Fibroblast of the aortic adventitia (primary cell): ENCODE measurements at regions not wholly inside any gene's neighbourhood (a gene's known extent, or its start where the extent isn't known, plus 50 kb on each side); places are given as distances from the start of the nearest gene placed in this dataset.

Source experiments
- DNase-seq: peaks from one replicate; pipeline ENCODE4 v3.0.0-alpha.2; 2010; ENCODE audit warnings: low read depth
- H3K4me3 ChIP-seq: 2 replicates; pipeline ENCODE4 v1.5.1; 2011; ENCODE audit warnings: low read depth, mild to moderate bottlenecking, control low read depth, low read length, moderate library complexity
- CTCF ChIP-seq: IDR thresholded peaks from 2 replicates; pipeline ENCODE4 v1.5.1; 2011; ENCODE audit warnings: mild to moderate bottlenecking, low read length, control low read depth, inconsistent platforms; ENCODE audit not compliant: insufficient read depth

- H3K4me3 ChIP-seq = no peak overlapping the region
- TF ChIP-seq CTCF = no peak
- DNase-seq = no peak
These were observed 236.6 kb upstream of the MMADHC start for GRCh38 chr2:149824136-149824535.

GRCh38 chr2:149819356-149819957 is 231.9 kb upstream of the MMADHC start:
- H3K4me3 ChIP-seq = no peak overlapping the region
- DNase-seq = no peak
- no peak for TF ChIP-seq CTCF

DNA sequence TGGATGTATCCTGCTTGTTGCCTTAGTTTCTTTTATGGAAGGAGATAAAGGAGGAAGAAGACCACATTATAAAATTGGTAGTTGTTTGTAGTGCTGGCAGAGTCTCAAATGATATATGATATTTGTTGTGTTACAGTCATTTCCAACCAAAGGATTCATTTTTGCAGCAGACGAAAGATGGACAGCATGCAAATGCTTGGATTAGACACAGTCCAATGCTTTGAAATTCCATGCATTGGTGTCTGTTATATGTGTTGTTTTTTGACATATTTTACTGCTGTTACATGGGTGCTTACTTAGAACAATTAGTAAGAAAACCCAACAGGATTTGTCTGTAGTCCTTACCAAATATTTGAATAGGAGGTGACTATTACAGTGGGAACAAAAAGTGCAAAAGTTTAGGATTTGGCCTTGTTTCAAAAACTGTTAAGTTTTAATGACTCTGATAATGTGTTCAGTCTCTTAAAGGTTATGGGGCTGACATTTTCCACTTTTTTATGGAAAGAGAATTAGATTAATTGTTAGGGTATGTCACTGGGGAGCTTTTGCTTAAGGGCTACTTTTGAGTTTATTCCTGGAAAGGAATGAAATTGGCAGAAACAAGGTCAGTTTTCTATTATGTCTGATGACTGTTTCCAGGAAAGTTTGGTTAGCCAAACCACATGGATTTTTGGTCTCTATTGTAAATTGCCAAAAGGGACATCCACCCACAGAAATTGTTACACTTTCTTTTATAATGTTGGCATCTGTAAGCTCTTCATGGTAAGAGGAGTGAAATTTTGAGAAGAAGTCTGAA is 229.4 kb upstream of the MMADHC start:
- no peak for TF ChIP-seq CTCF
- DNase-seq = peak; percentile 79
- no peak overlapping the region for H3K4me3 ChIP-seq

DNA sequence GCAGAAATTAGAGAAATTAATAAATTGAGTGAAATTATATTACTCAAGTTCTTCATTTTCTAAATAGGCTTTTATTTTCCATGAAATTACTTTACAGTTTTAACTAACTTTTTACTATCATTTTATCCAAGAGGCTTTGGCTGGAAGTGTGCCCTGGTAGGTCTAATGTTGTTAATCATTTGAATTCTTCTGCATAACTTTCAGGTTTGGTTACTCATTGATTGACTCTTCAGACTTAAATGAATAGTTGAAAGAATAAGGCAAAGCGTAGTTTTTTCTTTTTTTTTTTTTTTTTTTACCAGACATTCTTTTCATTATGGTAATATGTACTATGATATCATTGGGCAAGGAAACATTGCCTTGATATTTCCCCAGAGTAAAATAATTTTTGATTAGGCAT is 228.4 kb upstream of the MMADHC start:
- no peak for TF ChIP-seq CTCF
- H3K4me3 ChIP-seq = no peak overlapping the region
- no peak for DNase-seq

GRCh38 chr2:149814901-149815300 is 227.3 kb upstream of the MMADHC start:
- no peak for DNase-seq
- H3K4me3 ChIP-seq = no peak overlapping the region
- TF ChIP-seq CTCF = no peak

DNA sequence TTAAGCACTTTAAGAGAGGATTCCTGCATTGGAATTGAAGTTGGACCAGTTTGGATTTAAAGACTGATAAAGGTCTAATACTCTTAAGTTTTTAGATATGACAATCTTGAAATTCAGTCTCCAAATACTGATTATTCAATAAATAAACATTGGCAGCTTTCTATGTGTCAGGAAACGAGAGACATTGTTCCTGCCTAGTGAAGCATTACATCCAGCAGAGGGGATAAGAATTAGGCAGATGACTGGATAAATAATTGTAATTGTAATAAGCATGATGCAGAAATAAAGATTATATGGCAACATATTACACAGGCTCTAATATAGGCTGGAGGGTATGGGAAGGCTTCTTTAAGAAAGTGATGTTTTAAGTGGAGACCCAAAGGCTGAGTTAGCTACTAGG is 226.5 kb upstream of the MMADHC start:
- H3K4me3 ChIP-seq = no peak overlapping the region
- no peak for DNase-seq
- TF ChIP-seq CTCF = no peak
